Left ventricle myocardium superior (tissue), 1 donor: ENCODE measurements at regions not wholly inside any gene's neighbourhood (a gene's known extent, or its start where the extent isn't known, plus 50 kb on each side); places are given as distances from the start of the nearest gene placed in this dataset.

Experiments
- ATAC-seq: fragments of 200-7000 bp; cut with Tn5 transposase; one replicate; pipeline ENCODE4 v1.9.1; 2020; ENCODE audit warnings: mild to moderate bottlenecking, moderate library complexity
- DNase-seq: peaks from one replicate; pipeline ENCODE4 v3.0.0-alpha.2; 2020
- intact Hi-C: fragments of 100-400 bp; cut with micrococcal nuclease; formaldehyde crosslinking; loops from one replicate; pipeline ENCODE4 v1.11.0; 2022
- donor health status: DM: no; HTN: yes; CAD: no; lungs with severe emphysema.

GRCh38 chr5:106876665-106877194 lies 794.0 kb downstream of the EFNA5 start:
- ATAC-seq (no peak), DNase-seq (no peak)
- intact Hi-C loops = no loop called here

- no peak for DNase-seq
These were observed 794.5 kb downstream of the EFNA5 start for GRCh38 chr5:106876298-106876622.

GRCh38 chr5:106875591-106876297 lies 795.0 kb downstream of the EFNA5 start:
- DNase-seq = no peak
- intact Hi-C loops = no loop called here
- ATAC-seq = peak; percentile 46

More at GRCh38 chr5:106876298-106876622, 794.5 kb downstream of the EFNA5 start:
- intact Hi-C loops = no loop called here
- no peak for ATAC-seq

GRCh38 chr5:106874974-106875373 lies 795.8 kb downstream of the EFNA5 start:
- ATAC-seq (no peak), DNase-seq (no peak)
- intact Hi-C loops = no loop called here

- DNase-seq = no peak
- intact Hi-C loops = no loop called here
- no peak for ATAC-seq
These were observed 796.2 kb downstream of the EFNA5 start for GRCh38 chr5:106874531-106874930.

GRCh38 chr5:106873568-106873967 lies 797.2 kb downstream of the EFNA5 start:
- no peak for ATAC-seq
- intact Hi-C loops = no loop called here
- no peak for DNase-seq

- DNase-seq = no peak
- intact Hi-C loops = no loop called here
- ATAC-seq = no peak
These were observed 805.5 kb downstream of the EFNA5 start for GRCh38 chr5:106865279-106865678.

GRCh38 chr5:106862450-106863193 lies 808.1 kb downstream of the EFNA5 start:
- ATAC-seq (peak; percentile 34), DNase-seq (no peak)
- intact Hi-C loops = no loop called here

GRCh38 chr5:106860398-106861044 lies 810.2 kb downstream of the EFNA5 start:
- intact Hi-C loops = no loop called here
- ATAC-seq = no peak
- DNase-seq = no peak

GRCh38 chr5:106858616-106859015 lies 812.1 kb downstream of the EFNA5 start:
- intact Hi-C loops = no loop called here
- ATAC-seq = no peak

GRCh38 chr5:106854922-106855321 lies 815.8 kb downstream of the EFNA5 start:
- no peak for ATAC-seq
- DNase-seq = no peak
- intact Hi-C loops = no loop called here

More at GRCh38 chr5:106858616-106859015, 812.1 kb downstream of the EFNA5 start:
- no peak for DNase-seq

- intact Hi-C loops = no loop called here
- DNase-seq (no peak), ATAC-seq (no peak)
These were observed 816.5 kb downstream of the EFNA5 start for GRCh38 chr5:106854105-106854687.

GRCh38 chr5:106853266-106853665 lies 817.5 kb downstream of the EFNA5 start:
- ATAC-seq = no peak
- intact Hi-C loops = no loop called here
- DNase-seq = no peak

- no peak for ATAC-seq
- intact Hi-C loops = no loop called here
These were observed 821.5 kb downstream of the EFNA5 start for GRCh38 chr5:106849266-106849665.

GRCh38 chr5:106843812-106844416 lies 826.8 kb downstream of the EFNA5 start:
- DNase-seq (no peak), ATAC-seq (no peak)

More at GRCh38 chr5:106849266-106849665, 821.5 kb downstream of the EFNA5 start:
- no peak for DNase-seq

GRCh38 chr5:106833517-106833916 lies 837.2 kb downstream of the EFNA5 start:
- DNase-seq (no peak), ATAC-seq (no peak)
- intact Hi-C loops = no loop called here

More at GRCh38 chr5:106843812-106844416, 826.8 kb downstream of the EFNA5 start:
- intact Hi-C loops = no loop called here

GRCh38 chr5:106827061-106827460 lies 843.7 kb downstream of the EFNA5 start:
- DNase-seq (no peak), ATAC-seq (no peak)
- intact Hi-C loops = no loop called here

- no peak for ATAC-seq
- DNase-seq = no peak
- intact Hi-C loops = no loop called here
These were observed 845.4 kb downstream of the EFNA5 start for GRCh38 chr5:106825374-106825773.

GRCh38 chr5:106822851-106823250 lies 847.9 kb downstream of the EFNA5 start:
- DNase-seq (no peak), ATAC-seq (no peak)
- intact Hi-C loops = no loop called here
